HG03095 (cell line): ENCODE measurements at regions not wholly inside any gene's neighbourhood (a gene's known extent, or its start where the extent isn't known, plus 50 kb on each side); places are given as distances from the start of the nearest gene placed in this dataset.

Experiments
- ATAC-seq: cut with Tn5 transposase; IDR thresholded peaks from one replicate; pipeline ENCODE4 v1.9.1; 2021; ENCODE audit warnings: moderate library complexity; ENCODE audit not compliant: unreplicated experiment

DNA sequence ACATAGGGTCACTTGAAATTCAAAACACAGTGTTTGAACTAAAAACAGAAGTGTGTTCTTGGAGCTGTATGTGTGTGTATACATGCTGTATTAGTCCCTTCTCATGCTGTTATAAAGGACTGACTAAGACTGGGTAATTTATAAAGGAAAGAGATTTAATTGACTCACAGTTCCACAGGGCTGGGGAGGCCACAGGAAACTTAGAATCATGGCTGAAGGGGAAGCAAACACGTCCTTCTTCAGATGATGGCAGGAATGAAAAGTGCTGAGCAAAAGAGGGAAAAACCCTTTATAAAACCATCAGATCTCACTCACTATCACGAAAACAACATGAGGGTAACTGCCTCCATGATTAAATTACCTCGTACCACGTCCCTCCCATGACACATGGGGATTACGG, 224.1 kb downstream of the BCAT1 start:
- no peak for ATAC-seq

DNA sequence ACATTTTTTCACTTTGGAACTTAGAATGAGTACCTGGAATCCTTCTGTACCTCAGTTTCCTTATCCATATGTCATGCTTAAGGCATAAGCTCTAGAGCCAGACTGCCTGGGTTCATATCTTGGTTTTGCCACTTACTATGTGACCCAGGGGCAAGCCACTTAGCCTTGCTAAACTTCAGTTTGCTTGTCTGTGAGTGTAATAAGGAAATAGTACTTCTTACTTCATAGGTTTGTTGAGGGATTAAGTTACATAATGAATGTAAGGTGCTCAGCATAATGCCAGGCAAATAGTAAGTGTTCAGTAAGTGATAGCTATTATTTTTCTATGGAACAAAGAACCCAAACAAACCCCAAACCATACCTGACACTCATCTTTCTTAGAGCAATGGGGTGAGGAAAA, 225.1 kb downstream of the BCAT1 start:
- no peak for ATAC-seq

DNA sequence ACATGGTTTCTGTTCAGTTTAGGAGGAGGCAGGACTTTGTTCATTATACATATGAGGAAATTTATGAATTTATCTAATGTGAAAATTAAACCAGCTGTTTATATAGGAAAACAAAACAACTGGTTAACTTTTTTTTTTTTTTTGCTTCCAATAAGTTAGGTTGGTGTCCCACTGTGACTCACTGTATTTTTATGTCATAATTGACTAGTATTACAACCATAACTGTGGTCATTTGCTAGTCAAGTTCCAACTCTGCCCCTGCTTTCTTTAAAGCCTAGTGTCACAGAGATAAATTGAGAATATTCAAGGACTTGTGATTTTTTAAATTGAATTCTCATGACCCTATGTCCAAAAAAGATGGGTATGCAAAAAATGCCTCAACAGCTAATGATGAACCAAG, 227.7 kb downstream of the BCAT1 start:
- no peak for ATAC-seq

DNA sequence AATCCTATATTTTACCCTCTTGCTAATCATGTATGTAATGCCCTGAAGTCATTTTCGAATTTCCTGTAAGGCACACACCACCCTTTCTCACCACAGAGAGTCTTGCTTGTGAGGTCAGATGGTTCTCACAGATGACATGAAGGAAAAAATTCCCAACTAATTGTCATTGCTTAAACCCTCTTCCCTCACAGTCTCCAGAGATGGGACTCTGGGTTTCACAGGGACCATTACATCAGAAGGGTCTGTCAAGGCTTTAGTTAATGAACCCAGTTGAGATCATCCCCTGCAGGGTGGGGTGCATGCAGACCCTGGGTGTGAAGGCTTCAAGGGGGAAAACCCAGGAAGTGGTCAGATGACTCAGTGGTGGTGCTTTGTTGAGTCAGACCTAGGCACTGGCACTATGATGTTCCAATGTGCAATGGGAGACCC, 229.6 kb downstream of the BCAT1 start:
- ATAC-seq = peak; percentile 83

DNA sequence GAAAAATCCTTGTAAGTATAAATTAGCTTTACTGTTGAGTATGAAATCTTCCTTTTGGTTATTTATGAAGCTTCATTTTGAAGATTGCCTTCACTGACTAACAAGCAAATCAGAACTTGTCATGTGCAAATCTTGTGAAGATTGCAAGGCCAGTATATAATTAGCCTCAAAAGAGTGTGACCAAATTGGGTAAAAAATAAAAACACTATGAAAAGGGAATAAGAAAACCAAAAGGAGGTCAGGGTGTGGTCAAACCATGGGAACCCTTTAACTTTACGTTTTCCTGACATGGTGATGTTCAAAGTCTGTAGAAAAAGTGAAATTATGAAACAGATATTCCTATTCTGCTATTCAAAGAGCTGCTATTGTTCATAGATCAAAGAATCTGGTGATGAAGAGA, 230.3 kb downstream of the BCAT1 start:
- no peak for ATAC-seq

DNA sequence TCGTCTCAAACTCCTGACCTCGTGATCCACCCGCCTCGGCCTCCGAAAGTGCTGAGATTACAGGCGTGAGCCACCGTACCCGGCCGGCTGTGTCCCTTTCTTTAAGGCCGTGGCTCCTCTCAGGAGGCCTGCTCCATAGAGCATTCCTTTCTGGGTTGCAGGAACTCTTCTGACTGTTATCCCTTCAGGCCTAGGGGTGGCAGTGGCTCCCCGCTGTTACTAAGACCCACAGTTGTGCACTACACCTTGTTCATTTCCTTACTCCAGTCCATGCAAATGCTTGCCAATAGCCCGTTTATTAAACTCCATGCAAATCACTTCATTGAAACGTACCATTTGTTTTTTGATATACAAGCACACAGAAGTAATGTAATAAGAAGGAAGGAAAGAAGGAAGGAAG, 234.7 kb downstream of the BCAT1 start:
- no peak for ATAC-seq

DNA sequence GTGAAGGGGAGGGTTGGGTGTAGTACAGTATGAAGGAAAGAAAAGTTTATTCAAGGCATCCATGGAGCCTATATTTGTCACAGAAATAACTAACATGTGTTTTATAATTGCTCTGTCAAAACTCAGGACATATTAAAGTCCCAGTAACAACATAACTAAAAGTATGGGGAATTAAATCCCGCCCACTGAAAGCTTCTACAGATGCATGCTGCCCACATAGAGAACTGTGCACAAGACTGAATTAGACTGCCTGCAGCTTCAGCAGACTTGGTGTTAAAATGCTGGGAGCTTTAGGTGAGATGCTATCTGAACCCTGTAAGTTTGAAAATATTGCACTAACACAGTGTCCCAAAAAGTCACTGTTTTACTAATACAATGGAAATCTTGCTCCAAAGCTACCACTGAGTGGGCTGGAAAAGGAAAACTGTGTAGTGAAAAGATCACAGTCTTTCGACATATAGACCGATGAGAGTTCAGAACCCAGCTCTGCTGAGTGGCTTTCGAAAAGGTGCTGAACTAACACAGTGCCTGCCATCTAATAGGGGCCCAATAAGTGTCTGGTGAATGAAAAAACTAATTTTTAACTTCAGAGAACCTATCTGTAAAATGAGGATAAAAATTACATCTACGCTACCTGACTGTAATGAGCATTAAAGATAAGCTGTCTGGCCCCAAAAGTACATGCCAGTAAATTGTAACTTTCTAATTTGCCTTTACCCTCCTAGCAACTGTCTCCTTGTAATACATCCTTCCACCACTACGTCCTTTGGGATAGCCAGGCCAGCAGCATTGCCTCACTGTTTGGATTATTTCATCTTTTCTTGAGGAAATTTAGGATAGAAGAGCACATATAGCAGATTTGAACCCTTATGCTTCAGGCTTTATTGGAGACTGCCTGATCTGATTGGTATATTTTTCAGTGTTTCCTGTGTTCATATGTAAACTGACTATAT, 237.6 kb downstream of the BCAT1 start:
- ATAC-seq = no peak

DNA sequence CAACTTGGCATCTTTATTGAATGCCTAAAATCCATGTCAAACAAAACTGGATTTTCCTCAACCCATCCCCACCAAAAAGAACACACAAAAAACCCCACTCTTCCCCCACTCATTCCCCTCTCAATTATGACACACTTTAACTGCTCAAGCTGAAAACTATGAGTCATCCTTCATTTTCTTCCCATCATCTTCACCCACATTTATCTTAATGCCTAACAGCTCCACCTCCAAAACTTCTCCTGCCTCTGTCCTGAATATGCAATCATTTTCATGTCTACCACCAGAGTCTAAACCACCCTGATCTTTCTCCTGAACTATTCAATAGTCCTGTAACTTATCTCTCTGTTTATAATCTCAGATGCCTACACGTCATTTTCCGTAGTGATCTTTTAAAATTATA, 239.7 kb downstream of the BCAT1 start:
- no peak for ATAC-seq

DNA sequence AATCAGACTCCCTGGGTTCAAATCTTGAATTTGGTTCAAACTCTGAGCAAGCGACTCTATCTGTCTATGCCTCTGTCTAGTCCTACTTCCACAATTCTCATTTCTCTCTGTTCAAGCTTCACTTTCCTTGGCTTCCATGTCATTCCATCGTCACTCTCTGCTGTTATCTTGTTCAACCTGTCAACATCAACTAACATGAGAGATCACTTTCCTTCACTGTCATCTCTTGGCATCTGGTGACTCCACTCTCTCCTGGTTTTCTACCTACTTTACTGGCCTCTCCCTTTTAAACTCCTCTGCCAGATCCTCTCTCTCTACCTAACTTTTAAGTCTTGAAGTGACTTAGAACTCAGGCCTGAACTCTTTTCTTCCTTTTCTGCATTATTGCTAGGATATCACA, 240.2 kb downstream of the BCAT1 start:
- ATAC-seq = no peak

DNA sequence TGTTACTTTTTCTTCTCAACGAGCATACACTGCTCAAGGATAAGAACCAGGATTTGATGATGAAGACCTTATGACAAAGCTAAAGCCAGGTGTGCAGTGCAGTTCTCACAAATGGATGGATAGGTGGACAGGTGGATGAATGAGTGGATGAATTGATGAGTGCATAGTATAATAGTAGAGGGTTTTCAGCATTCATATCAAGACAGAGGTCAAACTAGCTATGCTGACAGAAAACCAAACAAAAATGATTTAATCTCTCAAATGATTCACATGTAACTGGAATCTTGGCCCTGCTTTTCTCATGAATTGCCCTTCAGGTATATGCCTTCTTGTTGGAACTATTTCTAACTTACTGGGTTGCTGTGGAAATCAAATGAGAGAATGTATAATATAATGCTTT, 240.9 kb downstream of the BCAT1 start:
- no peak for ATAC-seq

DNA sequence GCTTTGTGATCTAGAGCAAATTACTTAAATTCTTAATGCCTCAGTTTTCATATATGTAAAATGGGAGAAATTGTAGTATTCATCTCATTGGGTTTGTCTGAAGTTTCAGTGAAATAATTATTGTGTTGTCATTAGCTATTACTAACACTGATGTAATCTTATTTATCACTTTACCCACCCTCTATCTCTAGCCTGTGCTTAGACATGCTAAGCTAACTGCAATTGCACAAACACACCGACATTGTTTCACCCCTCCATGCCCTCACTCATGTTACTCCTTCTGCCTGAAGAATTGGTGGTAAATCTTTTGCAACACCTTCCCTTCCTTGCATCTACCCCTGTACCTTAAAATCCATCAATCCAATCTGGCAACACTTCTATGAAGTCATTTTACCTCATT, 241.6 kb downstream of the BCAT1 start:
- ATAC-seq = no peak

DNA sequence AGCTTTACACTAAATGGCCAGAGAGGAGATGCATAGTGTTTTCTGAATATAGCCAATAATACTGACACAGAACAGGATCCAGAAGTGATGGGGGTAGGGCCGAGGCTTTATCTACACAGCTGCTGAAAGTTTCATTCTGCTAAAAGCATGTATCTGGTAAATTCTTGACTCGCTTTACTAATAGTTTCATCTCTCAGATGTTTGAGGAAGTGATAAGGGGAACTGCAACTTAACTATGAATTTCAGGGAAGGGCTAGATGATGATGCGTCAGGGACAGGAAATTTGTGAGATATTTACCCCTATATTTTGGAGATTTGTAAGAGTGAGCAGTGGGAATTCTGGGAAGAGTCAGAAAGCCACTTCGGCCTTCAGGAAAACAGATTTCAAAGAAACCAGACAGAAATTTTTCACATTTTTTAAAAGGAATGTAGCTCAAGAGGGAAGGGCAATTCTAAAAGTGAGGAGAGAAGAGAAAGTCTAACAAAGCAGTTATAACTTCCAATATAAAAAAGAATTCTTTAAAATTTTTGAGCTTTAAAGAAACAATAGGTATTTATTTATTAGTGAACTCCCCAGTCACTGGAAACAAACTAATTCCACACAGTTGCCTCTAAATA, 243.1 kb downstream of the BCAT1 start:
- peak; percentile 100 for ATAC-seq

DNA sequence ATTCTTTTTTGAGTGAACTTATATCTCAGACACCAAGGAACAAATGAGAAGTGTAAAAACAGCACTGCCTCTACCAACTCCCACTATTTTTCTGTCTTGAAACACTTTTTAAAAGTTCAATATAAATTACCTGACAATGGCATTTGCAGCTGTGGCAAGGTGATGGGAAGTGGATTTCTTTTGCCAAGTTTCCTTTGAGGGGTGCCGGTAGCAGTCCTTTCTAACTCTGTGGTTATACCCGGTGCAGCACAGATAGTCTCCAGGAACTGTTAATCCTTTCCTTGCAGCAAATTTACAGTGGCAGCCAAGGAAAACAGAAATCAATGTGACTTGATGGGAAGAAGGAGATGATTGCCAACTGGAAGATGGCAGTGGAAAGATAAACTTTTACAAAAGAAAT, 243.7 kb downstream of the BCAT1 start:
- no peak for ATAC-seq

DNA sequence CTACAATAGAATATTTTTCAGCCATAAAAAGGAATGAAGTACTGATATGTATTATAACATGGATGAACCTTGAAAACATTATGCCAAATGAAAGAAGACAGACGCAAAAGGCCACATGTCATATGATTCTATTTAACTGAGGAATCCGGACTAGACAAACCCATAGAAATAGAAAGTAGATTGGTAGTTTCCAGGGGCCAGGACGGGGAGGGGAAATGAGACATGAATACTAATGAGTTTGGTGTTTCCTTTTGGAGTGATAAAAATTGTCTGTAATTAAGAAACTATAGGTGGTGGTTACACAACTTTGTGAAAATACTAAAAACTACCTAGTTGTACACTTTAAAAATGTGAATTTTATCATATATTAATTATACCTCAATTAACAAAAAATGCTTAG, 247.6 kb downstream of the BCAT1 start:
- no peak for ATAC-seq

DNA sequence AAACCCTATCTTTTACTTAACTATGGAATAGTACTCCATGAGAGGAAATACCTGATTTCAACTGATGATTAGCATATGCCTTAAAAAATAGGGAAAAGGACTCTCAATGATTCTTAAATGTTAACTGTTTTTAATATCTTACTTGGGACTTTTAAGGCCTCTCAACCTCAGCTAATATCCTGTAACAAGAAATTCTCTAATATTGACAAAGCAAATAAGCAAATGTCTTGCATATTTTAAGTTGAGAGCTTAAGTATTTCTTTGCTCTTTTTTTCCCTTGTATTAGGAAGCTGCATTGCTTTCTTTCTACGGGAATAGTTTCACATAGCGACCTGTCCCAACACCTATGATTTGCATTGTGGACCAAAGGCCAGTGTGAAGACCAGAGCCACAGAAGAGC, 249.9 kb downstream of the BCAT1 start:
- ATAC-seq = no peak

DNA sequence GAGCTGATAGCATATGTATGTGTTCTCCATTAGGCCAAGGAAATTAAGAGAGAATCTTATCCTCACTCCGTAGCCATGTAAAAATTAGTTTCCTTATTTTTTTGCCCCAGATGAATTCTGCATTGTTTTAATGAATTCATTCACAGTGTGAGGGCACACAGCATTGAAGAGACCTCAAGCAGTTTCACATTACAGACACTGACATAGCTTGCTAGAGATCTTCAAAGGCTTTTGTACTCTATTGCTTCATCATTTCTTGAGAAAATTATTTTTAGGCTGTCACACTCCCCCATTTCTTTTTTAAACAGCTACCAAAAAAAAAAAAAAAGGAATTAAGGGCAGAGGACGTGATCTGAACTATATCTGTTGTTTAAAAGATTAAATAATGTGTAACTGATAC, 251.1 kb downstream of the BCAT1 start:
- ATAC-seq = no peak

DNA sequence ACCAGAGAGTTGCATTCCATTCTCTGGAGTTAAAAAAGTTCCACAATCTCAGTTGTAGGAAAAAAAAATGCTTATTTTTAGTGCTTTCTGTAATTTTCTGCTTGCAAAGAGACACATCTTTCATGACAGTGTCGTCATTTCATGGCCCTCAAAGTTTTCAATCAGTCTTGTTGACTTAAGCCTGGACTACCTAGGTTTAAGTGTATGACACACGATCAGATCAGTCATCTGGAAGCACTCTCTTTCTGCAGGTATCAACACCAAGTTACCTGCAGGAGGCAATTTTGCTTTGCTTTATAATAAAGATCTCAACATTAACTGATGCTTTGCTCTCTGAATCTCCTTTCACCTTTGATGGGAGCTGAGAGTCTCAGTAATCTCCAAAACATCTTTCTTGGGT, 251.6 kb downstream of the BCAT1 start:
- no peak for ATAC-seq

DNA sequence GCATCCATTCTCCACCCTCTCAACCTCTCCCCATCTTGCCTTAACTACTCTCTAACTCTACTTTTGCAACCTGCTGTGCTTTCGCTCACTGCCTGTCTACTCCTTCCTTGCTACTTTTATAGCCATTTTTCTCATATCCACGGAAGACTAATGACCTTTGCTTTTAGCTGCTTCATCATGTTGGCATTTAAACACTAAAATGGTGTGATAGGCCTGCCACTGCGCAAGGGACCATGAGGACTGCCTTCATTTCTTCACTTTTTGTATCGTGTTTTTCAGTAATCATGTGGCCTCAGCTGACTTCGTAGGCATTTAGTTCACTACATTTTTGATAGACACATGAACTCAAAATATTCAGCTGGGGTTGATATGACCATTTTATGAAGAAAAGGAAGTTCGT, 252.1 kb downstream of the BCAT1 start:
- no peak for ATAC-seq

DNA sequence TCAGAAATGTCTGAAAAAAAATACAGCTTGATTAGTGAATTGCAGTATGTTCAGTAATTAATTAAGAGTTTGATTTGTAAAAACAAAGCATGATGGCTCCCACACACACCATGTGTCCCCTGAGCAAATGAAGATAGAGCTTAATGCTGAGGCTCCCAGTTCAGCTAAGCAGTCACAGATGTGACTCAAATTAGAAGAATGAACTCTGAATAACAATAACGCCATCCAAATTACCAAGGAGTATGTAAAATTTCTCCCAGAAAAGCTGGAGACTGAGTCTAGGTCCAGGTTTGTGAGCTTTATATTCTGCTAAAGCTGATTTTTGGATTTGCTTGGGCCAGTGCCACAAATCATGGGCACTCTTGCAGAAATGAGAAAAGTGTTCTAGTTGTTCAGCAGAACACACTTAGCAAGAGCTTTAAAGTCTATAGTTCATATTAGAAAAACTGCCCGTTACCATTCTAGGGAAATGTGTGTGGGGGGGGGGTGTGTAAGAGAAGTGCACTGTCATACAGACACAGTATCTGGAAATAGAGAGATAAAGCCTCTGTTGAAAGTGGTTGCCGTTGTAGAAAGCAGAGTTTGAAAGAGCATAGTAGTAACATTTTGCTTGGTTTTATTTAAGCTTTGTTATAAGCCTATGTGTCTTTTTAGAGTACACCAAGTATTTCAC, 253.1 kb downstream of the BCAT1 start:
- no peak for ATAC-seq

DNA sequence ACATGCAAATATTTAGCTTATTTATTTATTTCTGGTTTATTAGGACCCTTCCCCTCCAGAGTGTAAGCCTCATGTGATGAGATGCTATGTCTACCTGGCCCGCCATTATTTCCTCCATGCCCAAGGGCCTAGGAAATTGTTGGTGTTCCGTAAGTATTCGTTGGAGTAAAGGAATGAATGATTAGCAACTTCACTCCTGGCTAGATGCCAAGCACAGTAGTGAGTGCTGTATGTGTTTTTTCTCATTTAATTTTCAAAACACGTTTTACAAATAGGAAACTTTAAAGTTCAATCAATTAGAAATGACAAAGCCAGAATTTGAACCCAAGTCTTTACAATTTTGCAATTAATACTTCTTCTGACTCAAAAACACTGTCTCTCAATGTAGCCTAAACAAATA, 253.8 kb downstream of the BCAT1 start:
- ATAC-seq = no peak

DNA sequence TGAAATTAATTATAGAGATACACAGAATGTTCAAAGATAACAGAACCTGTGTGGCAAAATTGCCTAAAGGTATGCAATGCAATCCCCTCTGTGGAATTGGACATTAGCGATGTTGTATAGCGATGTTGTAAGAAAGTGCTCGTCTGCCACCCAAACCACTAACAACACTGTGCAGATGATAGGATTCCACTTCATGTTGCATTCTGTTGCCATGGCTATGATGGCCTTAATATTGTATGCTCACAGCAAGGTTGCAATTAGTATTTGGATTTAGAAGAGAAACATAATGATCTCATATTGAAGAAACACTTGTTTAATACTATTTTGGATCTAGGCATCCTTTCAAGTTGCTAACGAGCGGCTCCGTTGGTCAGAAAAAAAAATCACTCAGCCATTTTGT, 260.3 kb downstream of the BCAT1 start:
- ATAC-seq = no peak

DNA sequence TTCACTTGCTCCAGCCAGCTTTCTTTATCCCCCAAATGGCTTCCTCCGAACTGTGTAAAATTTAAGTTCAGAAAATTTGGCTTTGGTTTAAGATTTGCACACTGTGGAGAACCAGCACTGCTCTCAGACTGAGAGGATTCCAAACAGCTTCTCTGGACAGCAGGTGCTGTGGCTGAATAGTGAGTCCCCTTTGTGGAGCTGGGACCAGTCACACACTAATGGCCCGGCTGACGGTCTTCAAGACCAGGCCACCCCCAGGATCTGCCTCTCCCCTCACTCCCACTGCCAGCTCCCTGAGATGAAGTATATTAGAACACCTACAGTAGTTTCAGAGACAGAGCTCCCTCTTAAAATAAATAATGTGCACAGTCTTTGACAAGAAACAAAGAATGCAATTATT, 267.3 kb downstream of the BCAT1 start:
- no peak for ATAC-seq
